Lung (tissue), 11 donors: ENCODE measurements at regions not wholly inside any gene's neighbourhood (a gene's known extent, or its start where the extent isn't known, plus 50 kb on each side); places are given as distances from the start of the nearest gene placed in this dataset.

ENCODE experiments used
- ATAC-seq: fragments of 200-7000 bp; cut with Tn5 transposase; one replicate; pipeline ENCODE4 v1.9.1; 2020; ENCODE audit warnings: moderate number of reproducible peaks; ENCODE audit not compliant: insufficient read depth, low FRiP score
- DNase-seq, 3 donors: peaks; one replicate each; pipeline ENCODE4 v3.0.0-alpha.2; 2013 to 2017
- H3K27ac ChIP-seq, 2 donors: one replicate each; pipeline ENCODE4 v1.5.1; 2013; ENCODE audit warnings: mild to moderate bottlenecking in 2 of 2, moderate library complexity in 2 of 2, control low read depth in 1 of 2, inconsistent platforms in 1 of 2, low read depth in 1 of 2, low read length in 1 of 2
- H3K27me3 ChIP-seq, 3 donors: one replicate each; pipeline ENCODE4 v1.5.1; 2013; ENCODE audit warnings: low read length in 2 of 3; ENCODE audit not compliant: control insufficient read depth in 3 of 3, insufficient read depth in 3 of 3
- H3K36me3 ChIP-seq, 4 donors: one replicate each; pipeline ENCODE4 v1.5.1; 2013; ENCODE audit warnings: low read length in 4 of 4, mild to moderate bottlenecking in 1 of 4, moderate library complexity in 1 of 4; ENCODE audit not compliant: control insufficient read depth in 4 of 4, insufficient read depth in 4 of 4
- H3K4me1 ChIP-seq, 5 donors: one replicate each; pipeline ENCODE4 v1.5.1; 2013; ENCODE audit warnings: low read length in 5 of 5, mild to moderate bottlenecking in 2 of 5, moderate library complexity in 1 of 5; ENCODE audit not compliant: control insufficient read depth in 5 of 5, insufficient read depth in 5 of 5
- H3K4me3 ChIP-seq: one replicate; pipeline ENCODE4 v1.5.1; 2013; ENCODE audit warnings: mild to moderate bottlenecking, control low read depth, moderate library complexity
- H3K9ac ChIP-seq, 2 donors: one replicate each; pipeline ENCODE4 v1.5.1; 2013; ENCODE audit warnings: low read length in 2 of 2, control low read depth in 1 of 2; ENCODE audit not compliant: insufficient read depth in 1 of 2
- H3K9me3 ChIP-seq, 4 donors: one replicate each; pipeline ENCODE4 v1.5.1; 2013; ENCODE audit warnings: low read length in 3 of 4, mild to moderate bottlenecking in 1 of 4, moderate library complexity in 1 of 4; ENCODE audit not compliant: control insufficient read depth in 4 of 4, insufficient read depth in 3 of 4
- CTCF ChIP-seq: IDR thresholded peaks from 2 replicates; pipeline ENCODE4 v1.5.1; 2012; ENCODE audit warnings: mild to moderate bottlenecking; ENCODE audit errors: control extremely low read depth, extremely low read depth
- WGBS, 2 donors: extraction: QIAGEN DNeasy Blood & Tissue Kit; methylation state at CpG; one replicate each; pipeline ENCODE4 v1.1.7; 2013; 5-methylcytosine and 5-hydroxymethylcytosine counted together
- donor health status: control.
- donor health status: control.
- donor health status: Bipolar disorder and iron deficiency.
- donor health status: healthy.
- donor health status: DM: yes; HTN: yes; CAD: no.

GRCh38 chr9:2385746-2386145, 235.8 kb upstream of the VLDLR start:
- peak overlapping the region in 1 of 2 donors; percentile 30 for H3K9ac ChIP-seq
- no peak for TF ChIP-seq CTCF
- no peak for DNase-seq
- 81 to 90% methylated on average over 7 of the region's 7 CpGs for WGBS, 2 donors
- H3K4me1 ChIP-seq, result peaks cover 0 to 11% (median 3%) of the 10 kb centered on the region in 5 donors
- no peak overlapping the region for H3K4me3 ChIP-seq
- no peaks in the 10 kb centered on the region for H3K27me3 ChIP-seq
- no peaks in the 10 kb centered on the region for H3K9me3 ChIP-seq
- no peak overlapping the region for H3K27ac ChIP-seq
- H3K36me3 ChIP-seq, result no peaks in the 10 kb centered on the region
- no peak for ATAC-seq

GRCh38 chr9:2386566-2386965, 235.0 kb upstream of the VLDLR start:
- Histone ChIP-seq H3K36me3 (no peaks in the 10 kb centered on the region), H3K27me3 (no peaks in the 10 kb centered on the region), H3K27ac (no peak overlapping the region), H3K9me3 (no peaks in the 10 kb centered on the region), H3K4me3 (no peak overlapping the region), H3K4me1 (peaks cover 0 to 11% (median 3%) of the 10 kb centered on the region in 5 donors), H3K9ac (no peak overlapping the region)
- ATAC-seq (no peak), DNase-seq (no peak)
- TF ChIP-seq CTCF, result no peak

GRCh38 chr9:2387166-2387565, 234.4 kb upstream of the VLDLR start:
- WGBS, 2 donors, result 70 to 88% methylated on average over 4 of the region's 4 CpGs
- ATAC-seq (no peak), DNase-seq (no peak)
- Histone ChIP-seq H3K27me3 (no peaks in the 10 kb centered on the region), H3K36me3 (no peaks in the 10 kb centered on the region), H3K9me3 (no peaks in the 10 kb centered on the region), H3K9ac (no peak overlapping the region), H3K27ac (no peak overlapping the region), H3K4me3 (no peak overlapping the region), H3K4me1 (peaks cover 0 to 11% (median 3%) of the 10 kb centered on the region in 5 donors)
- TF ChIP-seq CTCF, result no peak

- DNase-seq, result no peak
- H3K4me3 ChIP-seq, result no peak overlapping the region
- no peaks in the 10 kb centered on the region for H3K36me3 ChIP-seq
- TF ChIP-seq CTCF, result no peak
- peaks cover 0 to 8% (median 2%) of the 10 kb centered on the region in 5 donors for H3K4me1 ChIP-seq
- H3K27ac ChIP-seq, result no peak overlapping the region
- no peaks in the 10 kb centered on the region for H3K9me3 ChIP-seq
- H3K9ac ChIP-seq, result no peak overlapping the region
- ATAC-seq, result no peak
- no peaks in the 10 kb centered on the region for H3K27me3 ChIP-seq
Observed at GRCh38 chr9:2389404-2389803, 232.2 kb upstream of the VLDLR start.
